Neural cell (in vitro differentiated cells): ENCODE measurements at regions not wholly inside any gene's neighbourhood (a gene's known extent, or its start where the extent isn't known, plus 50 kb on each side); places are given as distances from the start of the nearest gene placed in this dataset.

Source experiments
- H2AFZ ChIP-seq: fragments of 200-600, 300-800 bp; sonication (generic), shearing (Covaris generic); 2 replicates; pipeline ENCODE4 v1.6.0; 2014; ENCODE audit warnings: low read depth, mild to moderate bottlenecking, antibody characterized with exemption, low read length, moderate library complexity
- H3F3A ChIP-seq: fragments of 200-600 bp; shearing (Covaris generic); 2 replicates; pipeline ENCODE4 v1.6.1; 2016; ENCODE audit warnings: mild to moderate bottlenecking, moderate library complexity, mixed read lengths, antibody characterized with exemption, low read length; ENCODE audit not compliant: insufficient read depth, poor library complexity, severe bottlenecking
- H3K27ac ChIP-seq: fragments of 200-600, 300-800 bp; sonication (generic), shearing (Covaris generic); 2 replicates; pipeline ENCODE4 v1.5.1; 2014; ENCODE audit warnings: mild to moderate bottlenecking, low read length, moderate library complexity
- H3K27me3 ChIP-seq: fragments of 300-800, 200-600 bp; sonication (generic), shearing (Covaris generic); 2 replicates; pipeline ENCODE4 v1.6.0; 2014; ENCODE audit warnings: mild to moderate bottlenecking, low read depth, low read length, moderate library complexity; ENCODE audit not compliant: insufficient read depth
- H3K36me3 ChIP-seq: fragments of 300-800, 200-600 bp; sonication (generic), shearing (Covaris generic); 2 replicates; pipeline ENCODE4 v1.5.1; 2014; ENCODE audit warnings: mild to moderate bottlenecking, antibody characterized with exemption, low read length, moderate library complexity; ENCODE audit not compliant: insufficient read depth
- H3K4me2 ChIP-seq: fragments of 300-800, 200-600 bp; sonication (generic), shearing (Covaris generic); 2 replicates; pipeline ENCODE4 v1.6.0; 2014; ENCODE audit warnings: mild to moderate bottlenecking, low read length
- H3K4me3 ChIP-seq: fragments of 300-800, 200-600 bp; sonication (generic), shearing (Covaris generic); 2 replicates; pipeline ENCODE4 v1.5.1; 2014; ENCODE audit warnings: mild to moderate bottlenecking, low read length, moderate library complexity
- H3K79me2 ChIP-seq: fragments of 200-600 bp; shearing (Covaris generic); replicated peaks from 2 replicates; pipeline ENCODE4 v1.6.0; 2014; ENCODE audit warnings: mild to moderate bottlenecking, low read length, moderate library complexity; ENCODE audit not compliant: insufficient read depth
- H3K9ac ChIP-seq: fragments of 300-800, 200-600 bp; sonication (generic), shearing (Covaris generic); 2 replicates; pipeline ENCODE4 v1.6.1; 2016; ENCODE audit warnings: mild to moderate bottlenecking, low read length, mixed read lengths
- H3K9me2 ChIP-seq: fragments of 200-600 bp; shearing (Covaris generic); 2 replicates; pipeline ENCODE4 v1.6.1; 2016; ENCODE audit warnings: mild to moderate bottlenecking, low read length, mixed read lengths; ENCODE audit not compliant: insufficient read depth
- H3K9me3 ChIP-seq: fragments of 200-600, 300-800 bp; sonication (generic), shearing (Covaris generic); 2 replicates; pipeline ENCODE4 v1.6.1; 2016; ENCODE audit warnings: mild to moderate bottlenecking, mixed run types, low read length, moderate library complexity, mixed read lengths
- H4K20me1 ChIP-seq: fragments of 200-600 bp; shearing (Covaris generic); 2 replicates; pipeline ENCODE4 v1.6.1; 2016; ENCODE audit warnings: mild to moderate bottlenecking, mixed run types; ENCODE audit not compliant: insufficient read depth
- CTCF ChIP-seq: fragments of 450-650 bp; IDR thresholded peaks from 2 replicates; pipeline ENCODE4 v1.5.1; 2014; ENCODE audit warnings: antibody characterized with exemption, mild to moderate bottlenecking, moderate library complexity; ENCODE audit not compliant: poor library complexity, severe bottlenecking
- EP300 ChIP-seq: fragments of 450-650 bp; conservative IDR thresholded peaks from 2 replicates; pipeline ENCODE4 v1.6.1; 2014; ENCODE audit warnings: antibody characterized with exemption, mild to moderate bottlenecking, moderate library complexity; ENCODE audit not compliant: poor library complexity, severe bottlenecking
- EZH2 ChIP-seq: fragments of 200-600, 300-800 bp; shearing (Covaris generic), sonication (generic); IDR thresholded peaks from 2 replicates; pipeline ENCODE4 v1.6.1; 2014; ENCODE audit warnings: antibody characterized with exemption, low read length, borderline replicate concordance, mild to moderate bottlenecking; ENCODE audit not compliant: insufficient read depth, poor library complexity, severe bottlenecking
- MXI1 ChIP-seq: fragments of 450-650 bp; conservative IDR thresholded peaks from 2 replicates; pipeline ENCODE4 v1.6.1; 2014; ENCODE audit warnings: antibody characterized with exemption, mild to moderate bottlenecking; ENCODE audit not compliant: poor library complexity, severe bottlenecking
- POLR2AphosphoS5 ChIP-seq: IDR thresholded peaks from 2 replicates; pipeline ENCODE4 v1.6.1; 2012
- RAD21 ChIP-seq: fragments of 450-650 bp; conservative IDR thresholded peaks from 2 replicates; pipeline ENCODE4 v1.6.1; 2014; ENCODE audit warnings: antibody characterized with exemption, mild to moderate bottlenecking, moderate library complexity
- REST ChIP-seq: IDR thresholded peaks from 2 replicates; pipeline ENCODE4 v1.6.1; 2012; ENCODE audit warnings: borderline replicate concordance
- SMC3 ChIP-seq: fragments of 450-650 bp; conservative IDR thresholded peaks from 2 replicates; pipeline ENCODE4 v1.6.1; 2014; ENCODE audit warnings: antibody characterized with exemption, mild to moderate bottlenecking, moderate library complexity; ENCODE audit not compliant: poor library complexity
- TAF1 ChIP-seq: IDR thresholded peaks from 2 replicates; pipeline ENCODE4 v1.6.1; 2012; ENCODE audit warnings: low read depth

GRCh38 chr10:3260066-3260834 lies 87.7 kb upstream of the PITRM1 start:
- Histone ChIP-seq H3K36me3 (no peaks in the 10 kb centered on the region), H3F3A (no peaks in the 10 kb centered on the region), H2AFZ (no peak overlapping the region), H3K27me3 (no peaks in the 10 kb centered on the region), H3K9me2 (no peaks in the 10 kb centered on the region), H3K4me2 (no peak overlapping the region), H3K9me3 (no peaks in the 10 kb centered on the region), H3K27ac (no peak overlapping the region), H4K20me1 (no peaks in the 10 kb centered on the region), H3K9ac (no peak overlapping the region), H3K79me2 (no peaks in the 10 kb centered on the region), H3K4me3 (no peak overlapping the region)
- no peak for TF ChIP-seq EP300
- TF ChIP-seq REST, result no peak
- no peak for TF ChIP-seq RAD21
- no peak for TF ChIP-seq MXI1
- TF ChIP-seq CTCF, result no peak
- no peak for TF ChIP-seq EZH2
- no peak for TF ChIP-seq POLR2AphosphoS5

- Histone ChIP-seq H2AFZ (no peak overlapping the region), H3K4me3 (no peak overlapping the region)
- no peak for TF ChIP-seq MXI1
- TF ChIP-seq POLR2AphosphoS5, result no peak
- TF ChIP-seq SMC3, result no peak
- no peak for TF ChIP-seq CTCF
- no peak for TF ChIP-seq RAD21
- TF ChIP-seq EZH2, result no peak
- TF ChIP-seq TAF1, result no peak
- TF ChIP-seq REST, result no peak
- TF ChIP-seq EP300, result no peak
Measured at GRCh38 chr10:3259499-3259898, 86.9 kb upstream of the PITRM1 start.

More at GRCh38 chr10:3259499-3259898, 86.9 kb upstream of the PITRM1 start:
- no peaks in the 10 kb centered on the region for H3K9me3 ChIP-seq
- H3K4me2 ChIP-seq, result no peak overlapping the region
- no peaks in the 10 kb centered on the region for H3F3A ChIP-seq
- H3K27ac ChIP-seq, result no peak overlapping the region
- no peaks in the 10 kb centered on the region for H3K36me3 ChIP-seq
- no peak overlapping the region for H3K9ac ChIP-seq
- H3K27me3 ChIP-seq, result no peaks in the 10 kb centered on the region
- H3K9me2 ChIP-seq, result no peaks in the 10 kb centered on the region
- no peaks in the 10 kb centered on the region for H3K79me2 ChIP-seq
- no peaks in the 10 kb centered on the region for H4K20me1 ChIP-seq
